Astrocyte (in vitro differentiated cells and primary cell): ENCODE measurements at regions not wholly inside any gene's neighbourhood (a gene's known extent, or its start where the extent isn't known, plus 50 kb on each side); places are given as distances from the start of the nearest gene placed in this dataset.

ENCODE experiments used
- DNase-seq: peaks from one replicate; pipeline ENCODE4 v3.0.0-alpha.2; 2010; ENCODE audit warnings: low read depth
- FAIRE-seq: peaks from 2 replicates; lab custom pipeline; 2011; peaks lifted over from hg19 to GRCh38; lab: Jason Lieb, UNC
- H2AFZ ChIP-seq: 2 replicates; pipeline ENCODE4 v1.6.0; 2012; ENCODE audit warnings: low read depth, low read length, inconsistent platforms
- H3K27ac ChIP-seq: 2 replicates; pipeline ENCODE4 v1.5.1; 2011; ENCODE audit warnings: low read depth, low read length, inconsistent platforms
- H3K27me3 ChIP-seq: 2 replicates; pipeline ENCODE4 v1.6.0; 2011; ENCODE audit warnings: low read length, inconsistent platforms; ENCODE audit not compliant: insufficient read depth
- H3K36me3 ChIP-seq: 2 replicates; pipeline ENCODE4 v1.5.1; 2011; ENCODE audit warnings: low read length, inconsistent platforms; ENCODE audit not compliant: insufficient read depth
- H3K4me1 ChIP-seq: 2 replicates; pipeline ENCODE4 v1.5.1; 2011; ENCODE audit warnings: low read length, inconsistent platforms; ENCODE audit not compliant: insufficient read depth
- H3K4me2 ChIP-seq: 2 replicates; pipeline ENCODE4 v1.6.0; 2012; ENCODE audit warnings: low read length, inconsistent platforms
- H3K4me3 ChIP-seq: 2 replicates; pipeline ENCODE4 v1.5.1; 2011; ENCODE audit warnings: low read depth, mild to moderate bottlenecking, low read length, inconsistent platforms; ENCODE audit not compliant: insufficient read depth
- H3K79me2 ChIP-seq: 2 replicates; pipeline ENCODE4 v1.6.0; 2012; ENCODE audit warnings: mild to moderate bottlenecking, low read length, inconsistent platforms; ENCODE audit not compliant: insufficient read depth
- H3K9ac ChIP-seq: 2 replicates; pipeline ENCODE4 v1.6.0; 2012; ENCODE audit warnings: mild to moderate bottlenecking, low read length, inconsistent platforms
- H3K9me3 ChIP-seq: 2 replicates; pipeline ENCODE4 v1.5.1; 2012; ENCODE audit warnings: low read depth, mild to moderate bottlenecking, low read length, inconsistent platforms; ENCODE audit not compliant: insufficient read depth
- H4K20me1 ChIP-seq: 2 replicates; pipeline ENCODE4 v1.6.0; 2012; ENCODE audit warnings: low read length, inconsistent platforms; ENCODE audit not compliant: insufficient read depth
- H3K27ac Mint-ChIP-seq: one replicate; pipeline ENCODE4 v1.8.0; 2021; ENCODE audit warnings: mild to moderate bottlenecking, mixed read lengths; ENCODE audit not compliant: unreplicated experiment
- H3K27me3 Mint-ChIP-seq: one replicate; pipeline ENCODE4 v1.8.0; 2021; ENCODE audit warnings: low read depth, mixed read lengths; ENCODE audit not compliant: unreplicated experiment
- H3K36me3 Mint-ChIP-seq: one replicate; pipeline ENCODE4 v1.8.0; 2021; ENCODE audit warnings: low read depth, mixed read lengths; ENCODE audit not compliant: unreplicated experiment
- H3K4me1 Mint-ChIP-seq: one replicate; pipeline ENCODE4 v1.8.0; 2021; ENCODE audit warnings: low read depth, mixed read lengths; ENCODE audit not compliant: unreplicated experiment
- H3K4me3 Mint-ChIP-seq: one replicate; pipeline ENCODE4 v1.8.0; 2021; ENCODE audit warnings: mild to moderate bottlenecking, moderate library complexity, mixed read lengths; ENCODE audit not compliant: unreplicated experiment
- H3K9me3 Mint-ChIP-seq: one replicate; pipeline ENCODE4 v1.8.0; 2021; ENCODE audit warnings: mild to moderate bottlenecking, mixed read lengths; ENCODE audit not compliant: unreplicated experiment
- CTCF ChIP-seq: IDR thresholded peaks from 2 replicates; pipeline ENCODE4 v1.5.1; 2011; ENCODE audit warnings: low read depth, mild to moderate bottlenecking, inconsistent platforms, low read length, moderate library complexity; ENCODE audit not compliant: insufficient read depth
- EZH2 ChIP-seq: IDR thresholded peaks from 2 replicates; pipeline ENCODE4 v1.6.1; 2012; ENCODE audit warnings: mild to moderate bottlenecking, low read length, inconsistent platforms; ENCODE audit not compliant: insufficient read depth

- H3K36me3 Mint-ChIP-seq, result peaks cover 3% of the 10 kb centered on the region
- H3K4me3 Mint-ChIP-seq, result no peak overlapping the region
- Histone ChIP-seq H3K27me3 (peaks cover 3% of the 10 kb centered on the region), H3K4me3 (no peak overlapping the region), H2AFZ (no peak overlapping the region), H3K79me2 (no peaks in the 10 kb centered on the region), H3K9ac (no peak overlapping the region), H3K36me3 (no peaks in the 10 kb centered on the region), H3K4me1 (peaks cover 53% of the 10 kb centered on the region), H3K4me2 (peak overlapping the region; percentile 46), H3K27ac (peak overlapping the region; percentile 47), H4K20me1 (no peaks in the 10 kb centered on the region), H3K9me3 (peaks cover 5% of the 10 kb centered on the region)
- peaks cover 48% of the 10 kb centered on the region for H3K4me1 Mint-ChIP-seq
- DNase-seq (no peak), FAIRE-seq (no peak)
- H3K9me3 Mint-ChIP-seq, result peaks cover 5% of the 10 kb centered on the region
- H3K27ac Mint-ChIP-seq, result peak overlapping the region; percentile 30
- H3K27me3 Mint-ChIP-seq, result peaks cover 29% of the 10 kb centered on the region
- no peak for TF ChIP-seq CTCF
- no peak for TF ChIP-seq EZH2
Measured at GRCh38 chr15:70504988-70505387, 258.4 kb downstream of the UACA start.

DNA sequence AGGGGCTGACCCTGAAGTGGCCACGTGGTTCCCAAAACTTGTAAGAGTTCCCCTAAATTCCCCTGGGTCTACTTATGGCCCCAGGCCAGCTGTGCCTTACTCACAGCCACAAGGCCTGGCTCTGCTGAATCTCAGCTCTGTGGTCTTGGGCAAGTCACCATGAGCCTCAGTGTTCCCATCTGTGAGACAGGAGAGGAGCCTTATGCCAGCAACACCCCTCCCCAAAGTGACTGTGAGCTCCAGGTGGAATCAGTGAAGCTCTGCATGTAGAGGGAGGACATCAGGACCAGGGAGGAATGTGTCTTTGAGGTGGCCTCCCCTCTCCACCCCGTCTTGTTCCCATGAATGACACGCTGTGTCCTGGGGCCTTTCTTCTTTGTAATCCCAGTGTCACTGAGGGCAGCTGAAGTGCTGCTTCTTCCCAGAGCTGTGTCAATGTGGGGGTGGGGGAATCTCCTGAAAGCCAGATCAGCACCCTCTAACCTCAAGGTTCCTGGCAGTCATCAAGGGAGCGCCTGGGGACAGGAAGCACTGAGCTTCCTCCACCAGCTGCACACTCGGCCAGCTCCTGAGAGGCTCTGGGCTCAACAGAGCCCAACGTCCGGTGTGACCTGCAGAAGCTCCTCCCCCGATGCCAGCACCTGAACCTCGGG is 258.9 kb downstream of the UACA start:
- no peak overlapping the region for H3K4me3 ChIP-seq
- no peak overlapping the region for H3K27ac ChIP-seq
- H3K9me3 Mint-ChIP-seq, result peaks cover 3% of the 10 kb centered on the region
- H3K79me2 ChIP-seq, result no peaks in the 10 kb centered on the region
- H3K9me3 ChIP-seq, result no peaks in the 10 kb centered on the region
- peaks cover 3% of the 10 kb centered on the region for H3K27me3 ChIP-seq
- TF ChIP-seq CTCF, result no peak
- TF ChIP-seq EZH2, result no peak
- peaks cover 54% of the 10 kb centered on the region for H3K4me1 ChIP-seq
- H4K20me1 ChIP-seq, result no peaks in the 10 kb centered on the region
- H3K27me3 Mint-ChIP-seq, result peaks cover 33% of the 10 kb centered on the region
- H2AFZ ChIP-seq, result no peak overlapping the region
- no peak overlapping the region for H3K9ac ChIP-seq
- DNase-seq (peak; percentile 62), FAIRE-seq (no peak)
- no peaks in the 10 kb centered on the region for H3K36me3 ChIP-seq
- no peak overlapping the region for H3K27ac Mint-ChIP-seq
- peaks cover 3% of the 10 kb centered on the region for H3K36me3 Mint-ChIP-seq
- no peak overlapping the region for H3K4me3 Mint-ChIP-seq
- H3K4me1 Mint-ChIP-seq, result peaks cover 49% of the 10 kb centered on the region
- H3K4me2 ChIP-seq, result peak overlapping the region; percentile 46

- H3K4me3 Mint-ChIP-seq, result no peak overlapping the region
- Histone ChIP-seq H3K79me2 (no peaks in the 10 kb centered on the region), H3K27ac (no peak overlapping the region), H3K4me2 (peak overlapping the region; percentile 46), H3K9ac (no peak overlapping the region), H3K27me3 (peaks cover 6% of the 10 kb centered on the region), H3K9me3 (no peaks in the 10 kb centered on the region), H3K4me3 (no peak overlapping the region), H2AFZ (no peak overlapping the region), H3K36me3 (no peaks in the 10 kb centered on the region), H4K20me1 (no peaks in the 10 kb centered on the region), H3K4me1 (peaks cover 48% of the 10 kb centered on the region)
- TF ChIP-seq EZH2 (no peak), CTCF (no peak)
- FAIRE-seq, result no peak
- H3K4me1 Mint-ChIP-seq, result peaks cover 45% of the 10 kb centered on the region
- H3K36me3 Mint-ChIP-seq, result peaks cover under 1% of the 10 kb centered on the region
- no peak for DNase-seq
- H3K27ac Mint-ChIP-seq, result no peak overlapping the region
- H3K9me3 Mint-ChIP-seq, result peaks cover 2% of the 10 kb centered on the region
- H3K27me3 Mint-ChIP-seq, result peaks cover 37% of the 10 kb centered on the region
Measured at GRCh38 chr15:70503798-70504298, 259.5 kb downstream of the UACA start.
